GM12878 (cell line): ENCODE measurements at regions not wholly inside any gene's neighbourhood (a gene's known extent, or its start where the extent isn't known, plus 50 kb on each side); places are given as distances from the start of the nearest gene placed in this dataset.

Source experiments
- ATAC-seq: fragments of 200-7000 bp; cut with Tn5 transposase; 3 replicates; pipeline ENCODE4 v1.9.1; 2020; ENCODE audit warnings: mild to moderate bottlenecking, moderate library complexity
- BruUV-seq: library from RNA; stranded (reverse); fragments of 400-500 nt; replicated peaks from 2 replicates; lab custom pipeline; 2021; lab: Mats Ljungman, UMichigan
- CTCF ChIA-PET: fragments of 300-600 bp; sonication (Branson Sonifier 250); formaldehyde crosslinking; extraction: SDS; loops from one replicate; lab custom pipeline; 2021; ENCODE audit warnings: inconsistent platforms; lab: Yijun Ruan, JAX
- POLR2A ChIA-PET: fragments of 350-600 bp; formaldehyde crosslinking; extraction: SDS; loops from one replicate; lab custom pipeline; 2021; ENCODE audit warnings: inconsistent platforms; lab: Charles Lee
- RAD21 ChIA-PET: fragments of 300-600 bp; sonication (Branson Sonifier 250); formaldehyde crosslinking; loops from one replicate; lab custom pipeline; 2023; ENCODE audit warnings: antibody characterized with exemption; ENCODE audit not compliant: unreplicated experiment; lab: Charles Lee
- SMC1A ChIA-PET: fragments of 300-600 bp; sonication (Branson Sonifier 250); formaldehyde crosslinking; loops from one replicate; lab custom pipeline; 2023; ENCODE audit not compliant: unreplicated experiment, uncharacterized antibody; lab: Charles Lee
- DNase-seq: peaks from one replicate; pipeline ENCODE4 v3.0.0-alpha.2; 2011; ENCODE audit warnings: low read depth, low spot score
- FAIRE-seq: peaks from 3 replicates; lab custom pipeline; 2011; peaks lifted over from hg19 to GRCh38; lab: Jason Lieb, UNC
- H2AFZ ChIP-seq: 2 replicates; pipeline ENCODE4 v1.6.0; 2011; ENCODE audit warnings: low read depth, low read length, control low read depth; ENCODE audit not compliant: control insufficient read depth
- H3K27ac ChIP-seq: 2 replicates; pipeline ENCODE4 v1.5.1; 2011; ENCODE audit warnings: control low read depth; ENCODE audit not compliant: control insufficient read depth, insufficient read depth
- H3K27me3 ChIP-seq, 2 experiments: replicated peaks in 1 of 2; 2 replicates each; pipeline versions ENCODE4 v1.6.0 to v1.6.1; 2011; ENCODE audit warnings: low read length in 1 of 2; ENCODE audit not compliant: control insufficient read depth in 2 of 2, insufficient read depth in 2 of 2
- H3K36me3 ChIP-seq, 2 experiments: 2 replicates each; pipeline ENCODE4 v1.5.1; 2011; ENCODE audit warnings: low read length in 1 of 2; ENCODE audit not compliant: control insufficient read depth in 2 of 2, insufficient read depth in 2 of 2
- H3K4me1 ChIP-seq: 2 replicates; pipeline ENCODE4 v1.6.1; 2011; ENCODE audit warnings: mild to moderate bottlenecking, low read length, moderate library complexity, mixed read lengths; ENCODE audit not compliant: control insufficient read depth, insufficient read depth
- H3K4me2 ChIP-seq: 2 replicates; pipeline ENCODE4 v1.6.0; 2011; ENCODE audit warnings: control low read depth; ENCODE audit not compliant: control insufficient read depth, insufficient read depth
- H3K4me3 ChIP-seq: fragments of 200-600 bp; sonication (generic); 2 replicates; pipeline ENCODE4 v1.5.1; 2016
- H3K79me2 ChIP-seq: 2 replicates; pipeline ENCODE4 v1.6.0; 2011; ENCODE audit warnings: low read length; ENCODE audit not compliant: control insufficient read depth, insufficient read depth
- H3K9ac ChIP-seq: 2 replicates; pipeline ENCODE4 v1.8.0; 2011; ENCODE audit warnings: low read length, control low read depth, mixed read lengths; ENCODE audit not compliant: control insufficient read depth, insufficient read depth
- H3K9me3 ChIP-seq: replicated peaks from 3 replicates; pipeline ENCODE4 v1.5.1; 2011; ENCODE audit warnings: mild to moderate bottlenecking, low read length; ENCODE audit not compliant: control insufficient read depth, insufficient read depth
- H4K20me1 ChIP-seq: 2 replicates; pipeline ENCODE4 v1.6.0; 2011; ENCODE audit not compliant: control insufficient read depth, insufficient read depth
- BCLAF1 ChIP-seq: fragments of 450-650 bp; IDR thresholded peaks from 2 replicates; pipeline ENCODE4 v1.6.1; 2017; ENCODE audit warnings: antibody characterized with exemption, mild to moderate bottlenecking, moderate library complexity
- BRCA1 ChIP-seq: IDR thresholded peaks from 2 replicates; pipeline ENCODE4 v1.6.1; 2011; ENCODE audit warnings: low read depth, low read length, improper control_type of control experiment
- CHD2 ChIP-seq: IDR thresholded peaks from 2 replicates; pipeline ENCODE4 v1.6.1; 2011; ENCODE audit warnings: low read depth, low read length, improper control_type of control experiment, borderline replicate concordance
- HCFC1 ChIP-seq: fragments of 150-350 bp; IDR thresholded peaks from 2 replicates; pipeline ENCODE4 v1.6.1; 2014; ENCODE audit warnings: low read length
- IKZF1 ChIP-seq: fragments of 450-650 bp; conservative IDR thresholded peaks from 2 replicates; pipeline ENCODE4 v1.6.1; 2017; ENCODE audit warnings: antibody characterized with exemption, mild to moderate bottlenecking
- IRF3 ChIP-seq: fragments of 450-650 bp; IDR thresholded peaks from 2 replicates; pipeline ENCODE4 v1.6.1; 2014; ENCODE audit warnings: mild to moderate bottlenecking
- KLF5 ChIP-seq: fragments of 450-650 bp; IDR thresholded peaks from 2 replicates; pipeline ENCODE4 v1.6.1; 2014; ENCODE audit warnings: mild to moderate bottlenecking; ENCODE audit not compliant: partially characterized antibody
- MYC ChIP-seq: IDR thresholded peaks from 2 replicates; pipeline ENCODE4 v1.6.1; 2011; ENCODE audit warnings: mild to moderate bottlenecking, low read length, moderate library complexity, inconsistent platforms; ENCODE audit not compliant: insufficient read depth, insufficient replicate concordance, insufficient read length, severe bottlenecking
- NFYB ChIP-seq: IDR thresholded peaks from 2 replicates; pipeline ENCODE4 v1.6.1; 2011; ENCODE audit warnings: low read depth, mild to moderate bottlenecking, low read length, improper control_type of control experiment, moderate library complexity; ENCODE audit not compliant: insufficient read depth
- RAD21 ChIP-seq: IDR thresholded peaks from 2 replicates; pipeline ENCODE4 v1.6.1; 2011; ENCODE audit warnings: mild to moderate bottlenecking, low read depth, low read length, moderate library complexity; ENCODE audit not compliant: insufficient read depth
- RB1 ChIP-seq: fragments of 450-650 bp; formaldehyde crosslinking; IDR thresholded peaks from 2 replicates; pipeline ENCODE4 v1.6.1; 2017; ENCODE audit warnings: mild to moderate bottlenecking, borderline replicate concordance
- SIN3A ChIP-seq: IDR thresholded peaks from 2 replicates; pipeline ENCODE4 v1.6.1; 2012; ENCODE audit warnings: low read depth, low read length, improper control_type of control experiment
- SP1 ChIP-seq: IDR thresholded peaks from one replicate; pipeline ENCODE4 v1.6.1; 2011; ENCODE audit warnings: low read depth, low read length
- SREBF2 ChIP-seq: IDR thresholded peaks from 2 replicates; pipeline ENCODE4 v1.6.1; 2012; ENCODE audit warnings: mild to moderate bottlenecking, low read length
- WGBS: methylation state at CpG from one replicate; pipeline ENCODE4 v1.1.6; 2016; ENCODE audit warnings: low lambda C conversion rate; ENCODE audit not compliant: insufficient replicate concordance, insufficient coverage; ENCODE audit errors: missing lambda C conversion rate; 5-methylcytosine and 5-hydroxymethylcytosine counted together
- in situ Hi-C: fragments of 300-500 bp; cut with MboI; formaldehyde crosslinking; loops from 9 replicates; pipeline ENCODE4 v1.14.3; 2018; ENCODE audit warnings: mixed read lengths
- intact Hi-C: fragments of 100-400 bp; cut with micrococcal nuclease; formaldehyde crosslinking; loops from one replicate; pipeline ENCODE4 v1.14.2; 2022; ENCODE audit not compliant: unreplicated experiment

DNA sequence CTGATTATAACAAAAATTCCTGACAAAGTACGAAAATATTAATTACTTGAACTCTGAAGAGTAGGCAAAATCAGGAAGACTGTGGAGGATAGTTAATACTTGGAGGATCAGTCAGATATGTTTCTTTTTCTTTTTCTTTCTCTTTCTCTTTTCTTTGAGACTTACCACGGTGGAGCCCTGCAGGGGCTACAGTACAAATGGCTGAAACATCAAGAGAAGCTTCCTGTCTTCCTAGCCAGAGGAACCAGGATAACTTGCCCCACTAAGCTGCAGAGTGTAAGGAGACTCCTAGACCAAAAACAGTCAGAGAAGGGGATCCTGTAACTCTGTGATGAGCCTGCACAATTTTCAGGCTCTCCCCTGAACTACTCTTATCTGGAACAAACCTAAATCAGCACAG is 324.6 kb upstream of the TYRP1 start:
- Histone ChIP-seq H4K20me1 (no peaks in the 10 kb centered on the region), H3K4me1 (no peaks in the 10 kb centered on the region), H3K79me2 (no peaks in the 10 kb centered on the region), H3K9ac (no peak overlapping the region), H3K9me3 (no peaks in the 10 kb centered on the region), H2AFZ (no peak overlapping the region), H3K36me3 (no peaks in the 10 kb centered on the region), H3K4me3 (no peak overlapping the region), H3K27ac (no peak overlapping the region), H3K27me3 (no peaks in the 10 kb centered on the region), H3K4me2 (no peak overlapping the region)
- ChIA-PET RAD21 (no interaction called here), SMC1A (no interaction called here), CTCF (no interaction called here), POLR2A (no interaction called here)
- 0% methylated on average over 2 of the region's 2 CpGs for WGBS
- FAIRE-seq (no peak), ATAC-seq (no peak), DNase-seq (no peak)
- no TSS peak for BruUV-seq
- in situ Hi-C loops (no loop called here), intact Hi-C loops (no loop called here)
- TF ChIP-seq IKZF1 (no peak), SREBF2 (no peak), CHD2 (no peak)

GRCh38 chr9:12391839-12392509 is 301.2 kb upstream of the TYRP1 start:
- in situ Hi-C loops (no loop called here), intact Hi-C loops (no loop called here)
- WGBS = 34% methylated on average over 2 of the region's 2 CpGs
- no peaks in the 10 kb centered on the region for H3K36me3 ChIP-seq
- RAD21 ChIA-PET = no interaction called here
- no peak for ATAC-seq
- H3K9me3 ChIP-seq = no peaks in the 10 kb centered on the region
- POLR2A ChIA-PET = no interaction called here
- H3K27me3 ChIP-seq = no peaks in the 10 kb centered on the region
- no peak overlapping the region for H3K4me2 ChIP-seq
- H3K4me1 ChIP-seq = no peaks in the 10 kb centered on the region
- no peak overlapping the region for H3K9ac ChIP-seq
- H3K79me2 ChIP-seq = no peaks in the 10 kb centered on the region
- FAIRE-seq = no peak
- H3K27ac ChIP-seq = no peak overlapping the region
- H4K20me1 ChIP-seq = no peaks in the 10 kb centered on the region
- no peak overlapping the region for H3K4me3 ChIP-seq
- BruUV-seq = no TSS peak
- H2AFZ ChIP-seq = no peak overlapping the region
- CTCF ChIA-PET = no interaction called here
- SMC1A ChIA-PET = no interaction called here
- no peak for DNase-seq
- TF ChIP-seq MYC (no peak), BCLAF1 (no peak), SP1 (no peak), RAD21 (no peak), RB1 (no peak), HCFC1 (no peak), NFYB (no peak), KLF5 (no peak), SIN3A (no peak), IRF3 (no peak), BRCA1 (no peak)
